ENCODE measurements at regions not wholly inside any gene's neighbourhood (a gene's known extent, or its start where the extent isn't known, plus 50 kb on each side); places are given as distances from the start of the nearest gene placed in this dataset.
"Not testable (repeated sequence)": the region's sequence is repeated elsewhere in the genome, so short reads cannot be mapped to it uniquely, and the experiment has no call there.

DNA sequence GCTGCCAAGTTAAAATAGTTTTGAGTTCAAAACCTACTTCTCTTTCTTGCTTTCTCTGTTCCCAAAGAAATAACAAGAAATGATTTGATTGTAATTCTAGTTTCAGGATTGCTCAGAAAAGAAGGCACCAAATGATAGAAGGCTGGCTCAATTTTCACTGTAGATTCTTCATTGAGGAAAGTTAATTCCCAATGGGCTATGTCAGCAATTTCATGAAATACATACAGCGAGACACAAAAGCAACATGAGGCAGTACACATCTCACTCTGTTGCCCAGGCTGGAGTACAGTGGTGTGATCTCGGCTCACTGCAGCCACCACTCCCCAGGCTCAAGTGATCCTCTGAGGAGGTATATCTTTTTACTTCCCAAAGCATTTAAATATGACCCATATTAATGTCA lies 1659.9 kb upstream of the C9orf72 start:
- no peak for DNase-seq (ENCODE audit: low read depth)
- H3K4me3 ChIP-seq (ENCODE audit: low read length), result no peak overlapping the region
- no peaks in the 10 kb centered on the region for H3K4me1 ChIP-seq (ENCODE audit: control insufficient read depth, insufficient read depth, low read length)
- H3K9ac ChIP-seq (ENCODE audit: low read length), result no peak overlapping the region
- no peaks in the 10 kb centered on the region for H3K9me3 ChIP-seq (ENCODE audit: control insufficient read depth, low read length)
- H3K27me3 ChIP-seq (replicated peaks; ENCODE audit: control insufficient read depth, insufficient read depth, low read length), result no peaks in the 10 kb centered on the region
- no peaks in the 10 kb centered on the region for H3K36me3 ChIP-seq (ENCODE audit: control insufficient read depth, insufficient read depth, low read length, severe bottlenecking)

DNA sequence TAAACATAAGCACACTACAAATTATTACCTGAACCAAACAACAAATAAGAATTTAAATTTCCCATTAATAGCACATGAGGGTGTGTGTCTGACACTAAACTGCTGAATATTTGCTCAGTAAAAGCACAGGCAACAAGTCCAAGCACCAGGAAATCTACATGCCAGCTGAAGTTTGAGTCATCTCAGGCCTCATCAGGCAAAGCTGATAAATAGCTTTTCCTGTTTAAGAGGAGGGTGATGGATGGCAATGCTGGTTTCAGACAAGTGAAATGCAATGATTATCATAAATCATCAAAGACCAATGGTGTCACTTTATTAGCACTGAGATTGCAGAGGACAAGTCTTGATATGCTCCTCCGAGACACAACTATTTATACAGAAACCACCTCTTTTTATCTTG lies 1668.0 kb upstream of the C9orf72 start:
- DNase-seq (ENCODE audit: low read depth), result no peak
- no peaks in the 10 kb centered on the region for H3K36me3 ChIP-seq (ENCODE audit: control insufficient read depth, insufficient read depth, low read length, severe bottlenecking)
- H3K9me3 ChIP-seq (ENCODE audit: control insufficient read depth, low read length), result no peaks in the 10 kb centered on the region
- no peaks in the 10 kb centered on the region for H3K4me1 ChIP-seq (ENCODE audit: control insufficient read depth, insufficient read depth, low read length)
- H3K27me3 ChIP-seq (replicated peaks; ENCODE audit: control insufficient read depth, insufficient read depth, low read length), result no peaks in the 10 kb centered on the region
- H3K4me3 ChIP-seq (ENCODE audit: low read length), result no peak overlapping the region
- no peak overlapping the region for H3K9ac ChIP-seq (ENCODE audit: low read length)

DNA sequence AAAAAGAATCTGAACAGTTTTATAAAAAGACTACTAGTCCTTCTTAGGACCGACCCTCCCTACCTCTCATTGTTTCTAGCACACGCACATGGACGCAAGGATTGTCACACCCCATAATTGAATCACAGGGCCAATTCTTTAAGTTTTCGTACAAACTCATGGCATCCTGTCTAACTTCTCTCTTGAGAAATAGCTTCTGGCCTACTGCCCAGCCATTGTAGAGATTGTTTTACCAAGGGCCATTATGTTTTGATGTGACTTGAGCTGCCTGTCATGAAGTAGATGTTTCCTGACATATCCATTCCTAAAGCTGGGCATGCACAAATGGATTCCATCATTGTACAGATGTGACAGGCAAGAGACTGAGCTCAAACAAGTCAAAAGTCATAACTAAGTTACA lies 1672.1 kb upstream of the C9orf72 start:
- Histone ChIP-seq H3K4me1 (ENCODE audit: control insufficient read depth, insufficient read depth, low read length) (no peaks in the 10 kb centered on the region), H3K9me3 (ENCODE audit: control insufficient read depth, low read length) (no peaks in the 10 kb centered on the region), H3K9ac (ENCODE audit: low read length) (no peak overlapping the region), H3K27me3 (replicated peaks; ENCODE audit: control insufficient read depth, insufficient read depth, low read length) (no peaks in the 10 kb centered on the region), H3K36me3 (ENCODE audit: control insufficient read depth, insufficient read depth, low read length, severe bottlenecking) (no peaks in the 10 kb centered on the region), H3K4me3 (ENCODE audit: low read length) (no peak overlapping the region)
- DNase-seq (ENCODE audit: low read depth), result no peak

DNA sequence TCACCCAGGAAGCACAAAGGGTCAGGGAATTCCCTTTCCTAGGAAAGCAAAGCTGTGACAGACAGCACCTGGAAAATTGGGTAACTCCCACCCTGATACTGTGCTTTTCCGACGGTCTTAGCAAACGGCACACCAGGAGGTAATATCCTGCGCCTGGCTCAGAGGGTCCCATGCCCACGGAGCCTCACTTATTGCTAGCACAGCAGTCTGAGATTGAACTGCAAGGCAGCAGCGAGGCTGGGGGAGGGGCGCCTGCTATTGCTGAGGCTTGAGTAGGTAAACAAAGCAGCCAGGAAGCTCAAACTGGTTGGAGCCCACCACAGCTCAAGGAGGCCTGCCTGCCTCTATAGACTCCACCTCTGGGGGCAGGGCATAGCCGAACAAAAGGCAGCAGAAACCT lies 1697.1 kb upstream of the C9orf72 start:
- H3K9me3 ChIP-seq (ENCODE audit: control insufficient read depth, low read length); H3K4me3 ChIP-seq (ENCODE audit: low read length); H3K4me1 ChIP-seq (ENCODE audit: control insufficient read depth, insufficient read depth, low read length); H3K9ac ChIP-seq (ENCODE audit: low read length); H3K36me3 ChIP-seq (ENCODE audit: control insufficient read depth, insufficient read depth, low read length, severe bottlenecking); H3K27me3 ChIP-seq (replicated peaks; ENCODE audit: control insufficient read depth, insufficient read depth, low read length); DNase-seq (ENCODE audit: low read depth): not testable (repeated sequence)

DNA sequence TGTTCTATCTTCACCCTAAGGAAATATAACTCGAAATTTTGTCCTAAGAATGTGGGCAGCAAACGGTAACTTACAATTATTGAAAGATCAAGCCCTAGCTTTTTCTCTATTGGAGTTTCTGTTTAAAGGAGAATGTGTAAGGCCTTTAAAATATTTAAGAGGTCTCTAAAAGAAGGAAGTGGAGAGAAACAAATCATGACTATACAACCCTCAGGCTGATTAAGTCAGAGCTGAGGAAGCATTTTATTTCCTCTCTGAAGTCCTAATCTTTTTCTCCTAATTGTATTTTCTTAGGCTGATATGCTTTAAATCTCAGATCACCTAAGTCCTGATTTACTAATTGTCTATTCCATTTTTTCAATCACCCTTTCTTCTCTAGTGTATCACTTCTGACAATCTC lies 1708.8 kb upstream of the C9orf72 start:
- Histone ChIP-seq H3K27me3 (replicated peaks; ENCODE audit: control insufficient read depth, insufficient read depth, low read length) (no peaks in the 10 kb centered on the region), H3K36me3 (ENCODE audit: control insufficient read depth, insufficient read depth, low read length, severe bottlenecking) (no peaks in the 10 kb centered on the region), H3K9me3 (ENCODE audit: control insufficient read depth, low read length) (no peaks in the 10 kb centered on the region), H3K4me1 (ENCODE audit: control insufficient read depth, insufficient read depth, low read length) (no peaks in the 10 kb centered on the region), H3K9ac (ENCODE audit: low read length) (no peak overlapping the region), H3K4me3 (ENCODE audit: low read length) (no peak overlapping the region)
- no peak for DNase-seq (ENCODE audit: low read depth)

DNA sequence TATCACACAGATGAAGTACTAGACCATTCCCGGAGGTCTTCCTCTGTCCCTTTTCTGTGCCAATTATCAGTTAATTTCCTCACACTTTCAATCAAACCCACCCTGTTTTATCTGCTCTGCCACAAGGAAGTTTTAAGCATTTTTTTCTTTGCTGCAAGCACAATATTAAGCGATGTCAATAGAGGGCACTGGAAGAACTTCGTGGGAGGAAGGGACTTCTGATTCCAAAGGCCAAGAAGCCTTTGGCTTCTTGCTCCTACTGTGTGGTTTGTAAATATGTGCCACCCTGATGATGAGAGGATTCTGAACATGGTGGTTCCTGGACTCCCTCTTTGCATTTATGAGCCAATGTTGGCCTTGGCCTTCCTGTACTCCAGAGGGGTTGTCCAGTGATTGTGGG lies 1712.5 kb upstream of the C9orf72 start:
- DNase-seq (ENCODE audit: low read depth), result no peak
- no peaks in the 10 kb centered on the region for H3K27me3 ChIP-seq (replicated peaks; ENCODE audit: control insufficient read depth, insufficient read depth, low read length)

DNA sequence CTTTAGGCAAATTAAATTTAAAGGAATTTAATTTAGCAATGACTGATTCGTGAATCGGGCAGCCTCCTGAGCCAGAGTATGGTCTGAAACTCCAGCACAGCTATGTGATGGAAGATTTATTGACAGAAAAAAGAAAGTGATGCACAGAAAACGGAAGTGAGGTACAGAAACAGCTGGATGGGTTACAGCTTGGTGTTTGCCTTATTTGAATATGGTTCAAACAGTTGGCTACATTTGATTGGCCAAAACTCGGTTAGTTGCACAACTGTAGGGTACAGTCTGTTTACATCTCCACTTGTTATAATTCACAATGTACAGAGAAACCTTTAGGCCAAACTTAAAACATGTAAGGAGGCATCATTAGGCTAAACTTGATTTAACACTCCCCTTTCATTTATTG lies 1716.1 kb upstream of the C9orf72 start:
- H3K4me3 ChIP-seq (ENCODE audit: low read length), result no peak overlapping the region
- H3K27me3 ChIP-seq (replicated peaks; ENCODE audit: control insufficient read depth, insufficient read depth, low read length), result no peaks in the 10 kb centered on the region
- H3K4me1 ChIP-seq (ENCODE audit: control insufficient read depth, insufficient read depth, low read length), result no peaks in the 10 kb centered on the region
- DNase-seq (ENCODE audit: low read depth), result no peak
- H3K9ac ChIP-seq (ENCODE audit: low read length), result no peak overlapping the region
- H3K9me3 ChIP-seq (ENCODE audit: control insufficient read depth, low read length), result peaks cover 13% of the 10 kb centered on the region
- no peaks in the 10 kb centered on the region for H3K36me3 ChIP-seq (ENCODE audit: control insufficient read depth, insufficient read depth, low read length, severe bottlenecking)

More for the DNA sequence above, 1712.5 kb upstream of the C9orf72 start:
- H3K9ac ChIP-seq (ENCODE audit: low read length), result no peak overlapping the region
- no peaks in the 10 kb centered on the region for H3K4me1 ChIP-seq (ENCODE audit: control insufficient read depth, insufficient read depth, low read length)
- H3K36me3 ChIP-seq (ENCODE audit: control insufficient read depth, insufficient read depth, low read length, severe bottlenecking), result no peaks in the 10 kb centered on the region
- no peak overlapping the region for H3K4me3 ChIP-seq (ENCODE audit: low read length)
- no peaks in the 10 kb centered on the region for H3K9me3 ChIP-seq (ENCODE audit: control insufficient read depth, low read length)

DNA sequence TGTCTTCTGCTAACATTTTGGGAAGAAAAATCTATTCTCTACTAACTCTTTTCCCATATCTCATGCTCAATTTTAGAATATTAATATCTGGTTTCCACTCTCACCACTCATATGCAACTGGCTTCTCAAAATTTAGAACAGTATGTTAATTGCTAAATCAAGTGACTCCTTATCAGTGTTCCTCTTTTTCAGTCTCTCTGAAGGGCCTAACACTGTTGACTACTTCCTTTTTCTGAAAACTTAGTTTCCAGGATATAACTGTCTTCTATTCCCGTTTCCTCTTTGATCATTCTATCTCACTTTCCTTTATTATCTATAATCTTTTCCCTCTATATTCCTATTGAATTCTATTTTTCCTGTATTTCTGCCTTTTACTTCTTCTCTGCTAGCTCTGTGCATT lies 1717.2 kb upstream of the C9orf72 start:
- Histone ChIP-seq H3K27me3 (replicated peaks; ENCODE audit: control insufficient read depth, insufficient read depth, low read length) (no peaks in the 10 kb centered on the region), H3K9ac (ENCODE audit: low read length) (no peak overlapping the region), H3K4me3 (ENCODE audit: low read length) (no peak overlapping the region), H3K4me1 (ENCODE audit: control insufficient read depth, insufficient read depth, low read length) (no peaks in the 10 kb centered on the region), H3K36me3 (ENCODE audit: control insufficient read depth, insufficient read depth, low read length, severe bottlenecking) (no peaks in the 10 kb centered on the region), H3K9me3 (ENCODE audit: control insufficient read depth, low read length) (peaks cover 24% of the 10 kb centered on the region)
- no peak for DNase-seq (ENCODE audit: low read depth)

DNA sequence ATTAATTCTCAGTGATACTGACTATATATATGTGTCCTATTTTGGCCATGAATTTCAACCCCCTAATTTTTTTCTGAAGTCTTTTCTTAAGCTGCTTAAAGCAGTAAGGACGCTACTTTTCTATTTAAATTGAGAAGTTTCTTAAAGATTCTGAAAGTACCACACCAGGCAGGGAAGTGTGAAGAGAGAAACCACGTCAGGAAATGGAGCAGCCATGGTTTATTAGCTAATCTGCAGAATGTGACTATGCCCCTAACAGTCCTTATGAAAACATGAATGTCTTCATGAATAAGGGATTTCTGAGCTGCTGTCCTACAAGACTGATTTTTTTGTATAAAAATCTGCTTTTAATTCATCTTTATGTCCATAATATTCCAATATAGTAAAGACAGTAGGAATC lies 1724.3 kb upstream of the C9orf72 start:
- peaks cover 25% of the 10 kb centered on the region for H3K9me3 ChIP-seq (ENCODE audit: control insufficient read depth, low read length)
- no peaks in the 10 kb centered on the region for H3K36me3 ChIP-seq (ENCODE audit: control insufficient read depth, insufficient read depth, low read length, severe bottlenecking)
- no peaks in the 10 kb centered on the region for H3K27me3 ChIP-seq (replicated peaks; ENCODE audit: control insufficient read depth, insufficient read depth, low read length)
- H3K9ac ChIP-seq (ENCODE audit: low read length), result no peak overlapping the region
- no peaks in the 10 kb centered on the region for H3K4me1 ChIP-seq (ENCODE audit: control insufficient read depth, insufficient read depth, low read length)
- H3K4me3 ChIP-seq (ENCODE audit: low read length), result no peak overlapping the region
- no peak for DNase-seq (ENCODE audit: low read depth)

DNA sequence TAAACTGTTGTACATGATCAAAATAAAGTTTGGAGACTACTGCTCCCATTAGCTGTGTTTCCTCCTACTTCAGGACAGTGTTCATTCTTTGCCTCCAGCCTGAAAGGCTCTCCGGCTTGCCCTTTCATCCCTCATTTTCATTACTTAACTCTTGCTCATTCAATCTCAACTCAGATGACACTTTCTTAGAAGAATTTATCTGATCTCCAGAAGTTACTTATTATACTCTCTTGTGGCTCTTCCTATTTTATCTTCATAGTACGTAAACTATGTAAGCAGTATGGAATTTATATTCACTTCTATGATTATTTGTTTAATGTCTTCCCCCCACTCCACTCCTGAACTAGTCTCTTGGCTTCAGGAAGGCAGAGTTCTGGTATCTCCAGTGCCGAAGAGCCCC lies 1737.9 kb upstream of the C9orf72 start:
- no peaks in the 10 kb centered on the region for H3K9me3 ChIP-seq (ENCODE audit: control insufficient read depth, low read length)
- H3K36me3 ChIP-seq (ENCODE audit: control insufficient read depth, insufficient read depth, low read length, severe bottlenecking), result no peaks in the 10 kb centered on the region
- no peak overlapping the region for H3K4me3 ChIP-seq (ENCODE audit: low read length)
- H3K4me1 ChIP-seq (ENCODE audit: control insufficient read depth, insufficient read depth, low read length), result peaks cover 7% of the 10 kb centered on the region
- DNase-seq (ENCODE audit: low read depth), result no peak
- H3K27me3 ChIP-seq (replicated peaks; ENCODE audit: control insufficient read depth, insufficient read depth, low read length), result no peaks in the 10 kb centered on the region
- no peak overlapping the region for H3K9ac ChIP-seq (ENCODE audit: low read length)

DNA sequence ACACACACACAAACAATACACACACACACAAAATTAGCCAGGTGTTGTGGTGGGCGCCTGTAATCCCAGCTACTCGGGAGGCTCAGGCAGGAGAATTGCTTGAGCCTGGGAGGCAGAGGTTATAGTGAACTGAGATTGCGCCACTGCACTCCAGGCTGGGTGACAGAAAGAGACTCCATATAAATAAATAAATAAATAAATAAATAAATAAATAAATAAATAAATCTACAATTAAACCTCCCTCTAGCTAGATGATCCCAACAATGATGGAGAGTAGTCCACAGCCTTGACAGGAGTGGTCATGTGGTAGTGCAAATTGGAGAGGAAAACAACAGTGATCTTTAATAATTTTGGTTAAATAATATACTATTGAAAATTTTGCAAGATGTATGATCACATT lies 1739.0 kb upstream of the C9orf72 start:
- no peak overlapping the region for H3K4me3 ChIP-seq (ENCODE audit: low read length)
- no peak for DNase-seq (ENCODE audit: low read depth)
- no peaks in the 10 kb centered on the region for H3K27me3 ChIP-seq (replicated peaks; ENCODE audit: control insufficient read depth, insufficient read depth, low read length)
- peaks cover 7% of the 10 kb centered on the region for H3K4me1 ChIP-seq (ENCODE audit: control insufficient read depth, insufficient read depth, low read length)
- no peak overlapping the region for H3K9ac ChIP-seq (ENCODE audit: low read length)
- H3K36me3 ChIP-seq (ENCODE audit: control insufficient read depth, insufficient read depth, low read length, severe bottlenecking), result no peaks in the 10 kb centered on the region
- H3K9me3 ChIP-seq (ENCODE audit: control insufficient read depth, low read length), result no peaks in the 10 kb centered on the region

DNA sequence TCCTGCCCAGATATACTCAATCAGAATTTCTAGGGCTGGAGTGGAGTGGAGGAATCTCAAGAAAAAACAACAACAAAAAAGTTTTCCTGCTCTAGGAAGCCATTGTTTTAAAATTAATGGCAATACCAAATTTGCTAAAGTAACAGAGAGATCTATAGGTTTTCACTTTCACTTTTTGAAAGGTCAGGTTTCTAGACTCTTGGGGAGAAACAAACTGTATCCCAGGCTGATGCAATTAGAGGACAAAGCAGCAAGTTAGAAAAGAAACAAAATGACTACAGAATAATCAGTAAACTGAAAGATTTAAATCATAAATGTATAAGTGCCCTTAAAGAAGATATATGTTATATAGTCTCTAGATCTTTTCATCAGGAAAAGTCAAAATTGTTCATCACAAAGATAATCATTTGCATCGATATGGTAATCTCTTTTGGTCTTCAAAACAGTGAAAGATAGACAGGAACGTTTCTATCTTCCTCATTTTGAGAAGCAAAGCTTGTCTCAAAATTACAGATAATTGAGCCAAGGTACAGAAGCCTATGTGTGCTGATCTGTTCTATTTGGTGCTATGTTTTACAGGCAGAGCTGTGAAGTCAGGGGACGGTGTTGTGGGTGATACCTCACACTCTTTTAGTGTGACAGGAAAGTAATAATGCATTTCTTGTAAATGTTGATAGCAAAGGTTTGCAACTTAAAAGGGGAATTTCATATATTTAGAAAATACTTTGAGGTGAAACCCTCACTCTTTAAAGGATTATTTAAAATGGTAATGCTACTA lies 1746.6 kb upstream of the C9orf72 start:
- no peaks in the 10 kb centered on the region for H3K27me3 ChIP-seq (replicated peaks; ENCODE audit: control insufficient read depth, insufficient read depth, low read length)
- H3K4me3 ChIP-seq (ENCODE audit: low read length), result no peak overlapping the region
- no peaks in the 10 kb centered on the region for H3K4me1 ChIP-seq (ENCODE audit: control insufficient read depth, insufficient read depth, low read length)

More for the DNA sequence above, 1746.6 kb upstream of the C9orf72 start:
- Histone ChIP-seq H3K9me3 (ENCODE audit: control insufficient read depth, low read length) (no peaks in the 10 kb centered on the region), H3K36me3 (ENCODE audit: control insufficient read depth, insufficient read depth, low read length, severe bottlenecking) (no peaks in the 10 kb centered on the region), H3K9ac (ENCODE audit: low read length) (no peak overlapping the region)
- DNase-seq (ENCODE audit: low read depth), result peak; percentile 47

Data from adipocyte (in vitro differentiated cells).